WTC11 (cell line): ENCODE measurements at regions not wholly inside any gene's neighbourhood (a gene's known extent, or its start where the extent isn't known, plus 50 kb on each side); places are given as distances from the start of the nearest gene placed in this dataset.

ENCODE experiments used
- ATAC-seq: fragments of 200-7000 bp; cut with Tn5 transposase; 2 replicates; pipeline ENCODE4 v1.10.0; 2021; ENCODE audit warnings: mild to moderate bottlenecking, moderate library complexity
- CTCF ChIA-PET: fragments of 300-600 bp; sonication (Branson Sonifier 250); formaldehyde crosslinking; loops from one replicate; lab custom pipeline; 2021; ENCODE audit warnings: antibody characterized with exemption; lab: Charles Lee
- POLR2A ChIA-PET: fragments of 350-600 bp; sonication (Branson Sonifier 250); formaldehyde crosslinking; loops from one replicate; lab custom pipeline; 2021; ENCODE audit warnings: antibody characterized with exemption; lab: Charles Lee
- DNase-seq: peaks from one replicate; pipeline ENCODE4 v3.0.0; 2021; ENCODE audit warnings: low spot score
- H3K27ac Mint-ChIP-seq: 2 replicates; pipeline ENCODE4 v1.8.0; 2021; ENCODE audit warnings: mixed read lengths
- H3K27me3 Mint-ChIP-seq: 2 replicates; pipeline ENCODE4 v1.8.0; 2021; ENCODE audit warnings: low read depth, mild to moderate bottlenecking, moderate library complexity, mixed read lengths
- H3K36me3 Mint-ChIP-seq: 2 replicates; pipeline ENCODE4 v1.8.0; 2021; ENCODE audit warnings: mixed read lengths
- H3K4me1 Mint-ChIP-seq: 2 replicates; pipeline ENCODE4 v1.8.0; 2022; ENCODE audit warnings: mixed read lengths
- H3K4me3 Mint-ChIP-seq: 2 replicates; pipeline ENCODE4 v1.8.0; 2021; ENCODE audit warnings: mild to moderate bottlenecking, moderate library complexity, mixed read lengths
- H3K9me3 Mint-ChIP-seq: 2 replicates; pipeline ENCODE4 v1.8.0; 2021; ENCODE audit warnings: mixed read lengths
- GRHL2 ChIP-seq: fragments of 250-450 bp; sonication (Bioruptor Pico); IDR thresholded peaks from 2 replicates; pipeline ENCODE4 v1.8.0; 2022; ENCODE audit warnings: mild to moderate bottlenecking, moderate library complexity; ENCODE audit not compliant: insufficient replicate concordance, severe bottlenecking
- GTF2I ChIP-seq: fragments of 250-450 bp; sonication (Bioruptor Pico); conservative IDR thresholded peaks from 2 replicates; pipeline ENCODE4 v1.4.0; 2021; ENCODE audit warnings: mild to moderate bottlenecking
- JAZF1 ChIP-seq: fragments of 250-450 bp; sonication (Bioruptor Pico); IDR thresholded peaks from 2 replicates; pipeline ENCODE4 v1.9.0; 2021; ENCODE audit warnings: moderate library complexity, mild to moderate bottlenecking, inconsistent platforms
- KAT7 ChIP-seq: sonication (generic); formaldehyde crosslinking; IDR thresholded peaks from 2 replicates; pipeline ENCODE4 v1.8.1; 2023; ENCODE audit warnings: missing genetic modification reagents, mild to moderate bottlenecking, borderline replicate concordance
- NFE2L1 ChIP-seq: sonication (generic); formaldehyde crosslinking; IDR thresholded peaks from 2 replicates; pipeline ENCODE4 v1.8.1; 2023; ENCODE audit warnings: missing genetic modification reagents
- NR2C2 ChIP-seq: sonication (generic); formaldehyde crosslinking; IDR thresholded peaks from 2 replicates; pipeline ENCODE4 v1.8.0; 2022; ENCODE audit warnings: mild to moderate bottlenecking, missing genetic modification reagents
- PRRX2 ChIP-seq: fragments of 250-450 bp; sonication (Bioruptor Pico); IDR thresholded peaks from 2 replicates; pipeline ENCODE4 v1.8.0; 2021; ENCODE audit warnings: mild to moderate bottlenecking
- RORB ChIP-seq: fragments of 250-450 bp; sonication (Bioruptor Pico); IDR thresholded peaks from 2 replicates; pipeline ENCODE4 v1.9.0; 2021; ENCODE audit warnings: mild to moderate bottlenecking
- SMAD4 ChIP-seq: sonication (generic); formaldehyde crosslinking; IDR thresholded peaks from 2 replicates; pipeline ENCODE4 v1.8.0; 2022; ENCODE audit warnings: mild to moderate bottlenecking, missing genetic modification reagents
- SOX15 ChIP-seq: fragments of 250-450 bp; sonication (Bioruptor Pico); IDR thresholded peaks from 2 replicates; pipeline ENCODE4 v1.9.0; 2021; ENCODE audit warnings: mild to moderate bottlenecking
- ZNF263 ChIP-seq: sonication (generic); formaldehyde crosslinking; IDR thresholded peaks from 2 replicates; pipeline ENCODE4 v1.8.1; 2022; ENCODE audit warnings: low read depth, mild to moderate bottlenecking, moderate library complexity, missing genetic modification reagents
- ZNF416 ChIP-seq: fragments of 250-450 bp; sonication (Bioruptor Pico); IDR thresholded peaks from 2 replicates; pipeline ENCODE4 v1.9.0; 2021; ENCODE audit warnings: mild to moderate bottlenecking, inconsistent platforms
- TF ChIP-seq, protein P1 (sequence below): sonication (generic); formaldehyde crosslinking; IDR thresholded peaks from 2 replicates; pipeline ENCODE4 v1.8.0; 2022; ENCODE audit warnings: mild to moderate bottlenecking, missing genetic modification reagents
- TF ChIP-seq, protein P2 (sequence below): sonication (generic); formaldehyde crosslinking; conservative IDR thresholded peaks from 2 replicates; pipeline ENCODE4 v1.8.1; 2023; ENCODE audit warnings: mild to moderate bottlenecking, low read depth, missing genetic modification reagents, moderate library complexity
- TF ChIP-seq, protein P3 (sequence below): sonication (generic); formaldehyde crosslinking; IDR thresholded peaks from 2 replicates; pipeline ENCODE4 v1.8.0; 2023; ENCODE audit warnings: missing genetic modification reagents
- TF ChIP-seq, protein P4 (sequence below): sonication (generic); formaldehyde crosslinking; IDR thresholded peaks from 2 replicates; pipeline ENCODE4 v1.8.1; 2023; ENCODE audit warnings: mild to moderate bottlenecking, missing genetic modification reagents, moderate library complexity
- TF ChIP-seq, protein P5 (sequence below): fragments of 250-450 bp; sonication (Bioruptor Pico); IDR thresholded peaks from 2 replicates; pipeline ENCODE4 v1.9.0; 2021; ENCODE audit warnings: mild to moderate bottlenecking
- TF ChIP-seq, protein P6 (sequence below): sonication (generic); formaldehyde crosslinking; IDR thresholded peaks from 2 replicates; pipeline ENCODE4 v1.8.0; 2022; ENCODE audit warnings: mild to moderate bottlenecking, missing genetic modification reagents
- TF ChIP-seq, protein P7 (sequence below): sonication (generic); formaldehyde crosslinking; IDR thresholded peaks from 2 replicates; pipeline ENCODE4 v1.8.0; 2023; ENCODE audit warnings: mild to moderate bottlenecking, missing genetic modification reagents

DNA sequence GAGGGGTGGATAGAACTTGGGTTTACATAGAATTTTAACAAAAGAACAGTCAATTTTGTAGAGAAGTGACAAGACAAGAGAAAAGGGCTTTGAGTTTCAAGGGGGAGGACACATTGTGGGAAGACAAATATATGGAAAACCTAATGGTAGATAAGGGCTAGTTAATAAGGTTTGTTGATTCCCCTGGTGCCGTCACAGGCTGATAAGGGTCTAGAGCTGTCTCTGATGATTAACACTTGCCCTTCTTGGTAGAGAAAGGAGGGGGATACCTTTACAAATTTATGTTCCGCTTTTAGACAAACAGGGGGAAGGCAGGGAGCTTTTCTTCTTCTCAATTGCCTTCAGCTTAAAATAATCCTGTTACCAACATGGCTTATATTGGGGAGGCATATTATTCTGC lies 124.3 kb downstream of the ETS2 start:
- H3K9me3 Mint-ChIP-seq = peaks cover 24% of the 10 kb centered on the region
- H3K36me3 Mint-ChIP-seq = peaks cover 6% of the 10 kb centered on the region
- no peak for ATAC-seq
- CTCF ChIA-PET = interaction anchor here (1.0 kb wide), 1 partner anchor 198 kb away, joined by 3 read pairs; no protein-coding TSS in a partner anchor
- TF ChIP-seq, protein P1, sequence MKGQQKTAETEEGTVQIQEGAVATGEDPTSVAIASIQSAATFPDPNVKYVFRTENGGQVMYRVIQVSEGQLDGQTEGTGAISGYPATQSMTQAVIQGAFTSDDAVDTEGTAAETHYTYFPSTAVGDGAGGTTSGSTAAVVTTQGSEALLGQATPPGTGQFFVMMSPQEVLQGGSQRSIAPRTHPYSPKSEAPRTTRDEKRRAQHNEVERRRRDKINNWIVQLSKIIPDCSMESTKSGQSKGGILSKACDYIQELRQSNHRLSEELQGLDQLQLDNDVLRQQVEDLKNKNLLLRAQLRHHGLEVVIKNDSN = no peak
- TF ChIP-seq GTF2I (no peak), NR2C2 (no peak), NFE2L1 (CRISPR knock-in tag) (no peak), SOX15 (CRISPR knock-in tag) (no peak), KAT7 (CRISPR knock-in tag) (no peak), ZNF416 (CRISPR knock-in tag) (no peak), ZNF263 (CRISPR knock-in tag) (no peak), RORB (CRISPR knock-in tag) (no peak), PRRX2 (no peak), GRHL2 (CRISPR knock-in tag) (no peak), SMAD4 (CRISPR knock-in tag) (no peak), JAZF1 (CRISPR knock-in tag) (no peak)
- TF ChIP-seq, protein P2, sequence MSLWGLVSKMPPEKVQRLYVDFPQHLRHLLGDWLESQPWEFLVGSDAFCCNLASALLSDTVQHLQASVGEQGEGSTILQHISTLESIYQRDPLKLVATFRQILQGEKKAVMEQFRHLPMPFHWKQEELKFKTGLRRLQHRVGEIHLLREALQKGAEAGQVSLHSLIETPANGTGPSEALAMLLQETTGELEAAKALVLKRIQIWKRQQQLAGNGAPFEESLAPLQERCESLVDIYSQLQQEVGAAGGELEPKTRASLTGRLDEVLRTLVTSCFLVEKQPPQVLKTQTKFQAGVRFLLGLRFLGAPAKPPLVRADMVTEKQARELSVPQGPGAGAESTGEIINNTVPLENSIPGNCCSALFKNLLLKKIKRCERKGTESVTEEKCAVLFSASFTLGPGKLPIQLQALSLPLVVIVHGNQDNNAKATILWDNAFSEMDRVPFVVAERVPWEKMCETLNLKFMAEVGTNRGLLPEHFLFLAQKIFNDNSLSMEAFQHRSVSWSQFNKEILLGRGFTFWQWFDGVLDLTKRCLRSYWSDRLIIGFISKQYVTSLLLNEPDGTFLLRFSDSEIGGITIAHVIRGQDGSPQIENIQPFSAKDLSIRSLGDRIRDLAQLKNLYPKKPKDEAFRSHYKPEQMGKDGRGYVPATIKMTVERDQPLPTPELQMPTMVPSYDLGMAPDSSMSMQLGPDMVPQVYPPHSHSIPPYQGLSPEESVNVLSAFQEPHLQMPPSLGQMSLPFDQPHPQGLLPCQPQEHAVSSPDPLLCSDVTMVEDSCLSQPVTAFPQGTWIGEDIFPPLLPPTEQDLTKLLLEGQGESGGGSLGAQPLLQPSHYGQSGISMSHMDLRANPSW (CRISPR knock-in tag) = no peak
- TF ChIP-seq, protein P3, sequence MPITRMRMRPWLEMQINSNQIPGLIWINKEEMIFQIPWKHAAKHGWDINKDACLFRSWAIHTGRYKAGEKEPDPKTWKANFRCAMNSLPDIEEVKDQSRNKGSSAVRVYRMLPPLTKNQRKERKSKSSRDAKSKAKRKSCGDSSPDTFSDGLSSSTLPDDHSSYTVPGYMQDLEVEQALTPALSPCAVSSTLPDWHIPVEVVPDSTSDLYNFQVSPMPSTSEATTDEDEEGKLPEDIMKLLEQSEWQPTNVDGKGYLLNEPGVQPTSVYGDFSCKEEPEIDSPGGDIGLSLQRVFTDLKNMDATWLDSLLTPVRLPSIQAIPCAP (CRISPR knock-in tag) = no peak
- TF ChIP-seq, protein P4, sequence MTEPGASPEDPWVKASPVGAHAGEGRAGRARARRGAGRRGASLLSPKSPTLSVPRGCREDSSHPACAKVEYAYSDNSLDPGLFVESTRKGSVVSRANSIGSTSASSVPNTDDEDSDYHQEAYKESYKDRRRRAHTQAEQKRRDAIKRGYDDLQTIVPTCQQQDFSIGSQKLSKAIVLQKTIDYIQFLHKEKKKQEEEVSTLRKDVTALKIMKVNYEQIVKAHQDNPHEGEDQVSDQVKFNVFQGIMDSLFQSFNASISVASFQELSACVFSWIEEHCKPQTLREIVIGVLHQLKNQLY (CRISPR knock-in tag) = no peak
- TF ChIP-seq, protein P5, sequence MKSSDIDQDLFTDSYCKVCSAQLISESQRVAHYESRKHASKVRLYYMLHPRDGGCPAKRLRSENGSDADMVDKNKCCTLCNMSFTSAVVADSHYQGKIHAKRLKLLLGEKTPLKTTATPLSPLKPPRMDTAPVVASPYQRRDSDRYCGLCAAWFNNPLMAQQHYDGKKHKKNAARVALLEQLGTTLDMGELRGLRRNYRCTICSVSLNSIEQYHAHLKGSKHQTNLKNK (CRISPR knock-in tag) = no peak
- TF ChIP-seq, protein P6, sequence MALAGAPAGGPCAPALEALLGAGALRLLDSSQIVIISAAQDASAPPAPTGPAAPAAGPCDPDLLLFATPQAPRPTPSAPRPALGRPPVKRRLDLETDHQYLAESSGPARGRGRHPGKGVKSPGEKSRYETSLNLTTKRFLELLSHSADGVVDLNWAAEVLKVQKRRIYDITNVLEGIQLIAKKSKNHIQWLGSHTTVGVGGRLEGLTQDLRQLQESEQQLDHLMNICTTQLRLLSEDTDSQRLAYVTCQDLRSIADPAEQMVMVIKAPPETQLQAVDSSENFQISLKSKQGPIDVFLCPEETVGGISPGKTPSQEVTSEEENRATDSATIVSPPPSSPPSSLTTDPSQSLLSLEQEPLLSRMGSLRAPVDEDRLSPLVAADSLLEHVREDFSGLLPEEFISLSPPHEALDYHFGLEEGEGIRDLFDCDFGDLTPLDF (CRISPR knock-in tag) = no peak
- TF ChIP-seq, protein P7, sequence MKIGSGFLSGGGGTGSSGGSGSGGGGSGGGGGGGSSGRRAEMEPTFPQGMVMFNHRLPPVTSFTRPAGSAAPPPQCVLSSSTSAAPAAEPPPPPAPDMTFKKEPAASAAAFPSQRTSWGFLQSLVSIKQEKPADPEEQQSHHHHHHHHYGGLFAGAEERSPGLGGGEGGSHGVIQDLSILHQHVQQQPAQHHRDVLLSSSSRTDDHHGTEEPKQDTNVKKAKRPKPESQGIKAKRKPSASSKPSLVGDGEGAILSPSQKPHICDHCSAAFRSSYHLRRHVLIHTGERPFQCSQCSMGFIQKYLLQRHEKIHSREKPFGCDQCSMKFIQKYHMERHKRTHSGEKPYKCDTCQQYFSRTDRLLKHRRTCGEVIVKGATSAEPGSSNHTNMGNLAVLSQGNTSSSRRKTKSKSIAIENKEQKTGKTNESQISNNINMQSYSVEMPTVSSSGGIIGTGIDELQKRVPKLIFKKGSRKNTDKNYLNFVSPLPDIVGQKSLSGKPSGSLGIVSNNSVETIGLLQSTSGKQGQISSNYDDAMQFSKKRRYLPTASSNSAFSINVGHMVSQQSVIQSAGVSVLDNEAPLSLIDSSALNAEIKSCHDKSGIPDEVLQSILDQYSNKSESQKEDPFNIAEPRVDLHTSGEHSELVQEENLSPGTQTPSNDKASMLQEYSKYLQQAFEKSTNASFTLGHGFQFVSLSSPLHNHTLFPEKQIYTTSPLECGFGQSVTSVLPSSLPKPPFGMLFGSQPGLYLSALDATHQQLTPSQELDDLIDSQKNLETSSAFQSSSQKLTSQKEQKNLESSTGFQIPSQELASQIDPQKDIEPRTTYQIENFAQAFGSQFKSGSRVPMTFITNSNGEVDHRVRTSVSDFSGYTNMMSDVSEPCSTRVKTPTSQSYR (CRISPR knock-in tag) = no peak
- TF ChIP-seq, all 79 proteins: peak for 0
- H3K27me3 Mint-ChIP-seq = no peaks in the 10 kb centered on the region
- H3K27ac Mint-ChIP-seq = no peak overlapping the region
- no peak for DNase-seq
- POLR2A ChIA-PET = no interaction called here
- H3K4me1 Mint-ChIP-seq = no peaks in the 10 kb centered on the region
- H3K4me3 Mint-ChIP-seq = no peak overlapping the region
